Mesothelial cell of epicardium (in vitro differentiated cells): ENCODE measurements at regions not wholly inside any gene's neighbourhood (a gene's known extent, or its start where the extent isn't known, plus 50 kb on each side); places are given as distances from the start of the nearest gene placed in this dataset.
A peak's percentile ranks its signal among the peaks of the same experiment; 100 is the strongest.

Experiments
- DNase-seq, 2 experiments: peaks; one replicate each; pipeline ENCODE4 v3.0.0; 2021; ENCODE audit warnings: low spot score in 2 of 2; ENCODE audit not compliant: unreplicated experiment in 2 of 2
- H3K27ac Mint-ChIP-seq: 2 replicates; pipeline ENCODE4 v1.8.0; 2021; ENCODE audit warnings: mixed read lengths
- H3K27me3 Mint-ChIP-seq: 2 replicates; pipeline ENCODE4 v1.8.0; 2021; ENCODE audit warnings: low read depth, mixed read lengths
- H3K36me3 Mint-ChIP-seq: 2 replicates; pipeline ENCODE4 v1.8.0; 2021; ENCODE audit warnings: mixed read lengths
- H3K4me1 Mint-ChIP-seq: 2 replicates; pipeline ENCODE4 v1.8.0; 2021; ENCODE audit warnings: mixed read lengths
- H3K4me3 Mint-ChIP-seq: 2 replicates; pipeline ENCODE4 v1.8.0; 2021; ENCODE audit warnings: mild to moderate bottlenecking, moderate library complexity, mixed read lengths
- H3K9me3 Mint-ChIP-seq: 2 replicates; pipeline ENCODE4 v1.8.0; 2021; ENCODE audit warnings: mixed read lengths
- TF ChIP-seq, protein P1 (sequence below): fragments of 200-600 bp; sonication (generic); IDR thresholded peaks from one replicate; pipeline ENCODE4 v1.5.0; 2021; ENCODE audit warnings: antibody characterized with exemption; ENCODE audit not compliant: unreplicated experiment

DNA sequence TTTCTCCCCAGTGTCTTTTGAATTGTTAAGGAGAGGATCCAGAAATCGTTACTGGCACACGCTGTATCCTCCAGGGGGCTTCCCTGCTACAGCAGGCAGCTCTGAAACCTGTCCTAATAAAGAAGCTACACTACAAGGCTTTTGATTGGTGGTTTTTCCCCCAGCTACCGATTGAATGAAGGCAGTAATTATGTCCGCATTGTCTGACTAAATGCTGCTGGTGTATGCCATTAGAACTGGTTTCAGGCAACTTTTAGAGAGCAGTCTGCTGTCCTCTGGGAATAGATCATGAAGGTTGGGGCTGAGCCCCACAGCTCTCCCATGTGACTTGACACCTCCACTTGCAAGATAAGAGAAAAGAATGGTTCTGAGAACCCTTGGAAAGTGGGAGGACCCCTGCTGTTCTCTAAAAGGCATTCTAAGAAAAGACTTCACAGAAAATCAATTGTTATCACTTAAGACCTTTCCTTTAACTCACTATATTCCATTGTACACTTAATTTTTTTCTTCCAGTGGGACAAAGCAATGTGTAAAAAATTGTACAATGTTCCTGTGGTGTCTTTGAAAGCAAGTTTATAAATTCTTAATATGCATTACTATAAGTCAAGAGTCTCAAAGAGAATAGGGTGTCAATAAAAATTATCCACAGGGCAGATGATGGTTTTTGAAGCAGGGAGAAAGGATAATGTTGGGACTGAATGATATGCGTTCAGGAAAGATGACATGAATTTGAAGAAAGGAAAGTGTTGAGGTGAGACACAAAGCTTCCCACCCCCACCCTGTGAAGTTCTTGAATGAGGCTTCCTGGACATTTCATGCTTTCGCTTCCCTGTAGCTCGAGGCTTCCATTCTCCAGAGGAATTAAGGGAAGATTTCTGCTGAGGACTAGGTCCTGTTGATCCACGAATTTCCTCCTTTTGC is 53.0 kb upstream of the DAZL start:
- Mint-ChIP-seq H3K27me3 (peaks cover 2% of the 10 kb centered on the region), H3K4me3 (no peak overlapping the region), H3K27ac (peak overlapping the region; percentile 14), H3K36me3 (peaks cover 8% of the 10 kb centered on the region), H3K4me1 (peaks cover 17% of the 10 kb centered on the region), H3K9me3 (peaks cover 18% of the 10 kb centered on the region)
- TF ChIP-seq, protein P1, sequence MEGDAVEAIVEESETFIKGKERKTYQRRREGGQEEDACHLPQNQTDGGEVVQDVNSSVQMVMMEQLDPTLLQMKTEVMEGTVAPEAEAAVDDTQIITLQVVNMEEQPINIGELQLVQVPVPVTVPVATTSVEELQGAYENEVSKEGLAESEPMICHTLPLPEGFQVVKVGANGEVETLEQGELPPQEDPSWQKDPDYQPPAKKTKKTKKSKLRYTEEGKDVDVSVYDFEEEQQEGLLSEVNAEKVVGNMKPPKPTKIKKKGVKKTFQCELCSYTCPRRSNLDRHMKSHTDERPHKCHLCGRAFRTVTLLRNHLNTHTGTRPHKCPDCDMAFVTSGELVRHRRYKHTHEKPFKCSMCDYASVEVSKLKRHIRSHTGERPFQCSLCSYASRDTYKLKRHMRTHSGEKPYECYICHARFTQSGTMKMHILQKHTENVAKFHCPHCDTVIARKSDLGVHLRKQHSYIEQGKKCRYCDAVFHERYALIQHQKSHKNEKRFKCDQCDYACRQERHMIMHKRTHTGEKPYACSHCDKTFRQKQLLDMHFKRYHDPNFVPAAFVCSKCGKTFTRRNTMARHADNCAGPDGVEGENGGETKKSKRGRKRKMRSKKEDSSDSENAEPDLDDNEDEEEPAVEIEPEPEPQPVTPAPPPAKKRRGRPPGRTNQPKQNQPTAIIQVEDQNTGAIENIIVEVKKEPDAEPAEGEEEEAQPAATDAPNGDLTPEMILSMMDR: no peak
- no peak for DNase-seq

DNA sequence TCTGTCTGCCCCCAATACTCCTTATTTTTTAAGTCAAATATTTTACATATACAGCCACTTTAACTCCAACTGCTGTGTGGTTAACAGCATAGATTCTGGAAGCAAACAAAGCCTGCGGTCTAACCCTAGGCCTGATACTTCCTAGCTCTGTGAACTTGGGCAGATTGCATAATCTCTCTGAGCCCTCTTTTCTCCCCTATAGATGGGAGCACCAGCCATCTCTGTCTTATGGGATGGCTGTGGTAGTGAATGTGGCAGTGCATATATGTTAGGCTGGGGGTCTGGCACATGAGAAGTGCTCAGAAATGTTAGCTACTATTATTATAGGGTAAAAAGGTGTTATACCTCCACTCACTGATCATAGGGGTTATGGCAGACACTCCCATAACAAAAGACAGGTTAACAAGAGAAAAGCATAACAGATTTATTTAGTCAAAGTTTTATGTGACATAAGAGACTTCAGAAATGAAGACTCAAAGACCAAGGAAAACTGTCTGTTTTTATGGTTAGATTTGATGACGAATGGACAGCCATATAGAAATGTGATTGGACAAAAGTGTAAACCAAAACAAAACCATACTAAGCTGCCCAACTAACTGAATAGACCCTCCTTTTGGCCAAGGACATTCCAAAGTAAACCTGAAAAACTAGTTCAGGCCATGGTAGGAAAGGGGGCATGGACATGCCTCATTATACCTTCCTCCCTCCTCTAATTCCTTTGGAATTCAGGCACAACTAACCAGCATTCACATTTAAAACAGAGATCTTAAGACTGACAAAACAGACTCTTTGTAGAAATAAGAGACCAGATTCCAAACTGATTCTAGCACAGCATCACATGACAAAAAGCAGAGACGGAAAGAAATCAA is 53.9 kb upstream of the DAZL start:
- Mint-ChIP-seq H3K4me1 (peaks cover 17% of the 10 kb centered on the region), H3K4me3 (no peak overlapping the region), H3K27ac (no peak overlapping the region), H3K9me3 (peaks cover 18% of the 10 kb centered on the region), H3K36me3 (peaks cover 8% of the 10 kb centered on the region), H3K27me3 (no peaks in the 10 kb centered on the region)
- TF ChIP-seq, protein P1: no peak
- no peak for DNase-seq

DNA sequence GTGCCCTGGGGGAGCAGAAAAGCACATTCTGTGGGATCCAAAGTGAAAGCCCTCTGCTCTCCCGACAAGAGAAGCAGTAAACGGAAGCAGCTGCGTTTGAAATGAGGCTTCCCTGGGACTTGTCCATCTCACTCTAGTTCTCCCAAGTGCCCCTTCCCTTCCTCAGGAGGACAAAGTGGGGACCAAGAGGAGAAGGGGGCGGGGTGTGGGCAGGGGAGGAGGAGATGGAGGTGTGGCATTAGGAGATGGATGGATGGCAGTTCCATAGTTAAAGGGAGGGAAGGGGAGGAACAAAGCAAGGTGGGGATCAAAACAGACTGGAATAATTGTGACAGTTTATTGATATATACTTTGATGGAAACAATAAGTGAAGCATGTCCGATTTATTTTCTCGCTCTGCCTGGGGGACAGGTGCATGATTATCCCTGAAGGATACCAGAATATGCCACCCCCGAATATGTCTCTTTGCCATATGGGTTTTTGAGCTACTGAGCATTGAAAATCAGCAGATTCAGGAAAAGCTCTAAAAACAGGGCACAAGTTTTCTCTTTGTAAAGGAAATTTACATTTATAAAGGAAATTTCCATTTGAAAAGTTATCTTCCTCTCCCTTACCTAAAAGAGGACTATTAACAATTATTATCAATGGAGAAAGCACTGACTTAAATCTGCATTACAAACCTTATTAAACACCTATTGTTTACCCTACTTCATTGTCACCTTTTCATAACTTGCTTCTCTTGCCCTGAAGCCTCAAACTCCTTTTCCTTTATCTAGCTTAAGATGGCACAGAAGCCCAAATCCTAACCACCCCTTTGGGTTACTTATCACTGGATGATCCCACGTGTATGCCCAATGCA is 58.9 kb upstream of the DAZL start:
- Mint-ChIP-seq H3K36me3 (peaks cover 8% of the 10 kb centered on the region), H3K4me1 (peaks cover 6% of the 10 kb centered on the region), H3K27me3 (no peaks in the 10 kb centered on the region), H3K4me3 (no peak overlapping the region), H3K27ac (no peak overlapping the region), H3K9me3 (peaks cover 18% of the 10 kb centered on the region)
- TF ChIP-seq, protein P1: no peak
- no peak for DNase-seq

DNA sequence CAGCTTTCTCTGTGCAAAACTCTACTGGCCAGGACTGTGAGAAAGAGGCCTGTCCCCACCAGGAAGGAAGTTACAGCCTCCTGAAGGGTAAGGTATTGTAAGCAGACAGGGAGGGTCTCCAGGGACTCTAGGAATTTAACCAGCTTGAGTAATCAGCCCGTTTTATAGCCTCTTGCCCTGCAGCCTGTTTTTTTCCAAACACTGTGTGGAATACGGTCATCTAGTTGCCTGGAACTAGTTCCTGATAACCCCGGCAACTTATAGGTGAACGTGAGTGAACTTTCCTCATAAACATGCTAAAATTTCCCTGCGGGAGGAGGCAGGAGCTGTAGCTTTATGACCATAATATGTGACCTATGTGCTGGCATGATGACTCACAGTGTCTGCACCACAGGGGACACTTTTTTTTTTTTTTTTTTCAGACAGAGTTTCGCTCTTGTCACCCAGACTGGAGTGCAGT is 60.1 kb upstream of the DAZL start:
- Mint-ChIP-seq H3K27me3 (no peaks in the 10 kb centered on the region), H3K9me3 (peaks cover 17% of the 10 kb centered on the region), H3K4me1 (no peaks in the 10 kb centered on the region), H3K4me3 (no peak overlapping the region), H3K27ac (no peak overlapping the region), H3K36me3 (peaks cover 8% of the 10 kb centered on the region)
- TF ChIP-seq, protein P1: no peak
- DNase-seq: no peak

DNA sequence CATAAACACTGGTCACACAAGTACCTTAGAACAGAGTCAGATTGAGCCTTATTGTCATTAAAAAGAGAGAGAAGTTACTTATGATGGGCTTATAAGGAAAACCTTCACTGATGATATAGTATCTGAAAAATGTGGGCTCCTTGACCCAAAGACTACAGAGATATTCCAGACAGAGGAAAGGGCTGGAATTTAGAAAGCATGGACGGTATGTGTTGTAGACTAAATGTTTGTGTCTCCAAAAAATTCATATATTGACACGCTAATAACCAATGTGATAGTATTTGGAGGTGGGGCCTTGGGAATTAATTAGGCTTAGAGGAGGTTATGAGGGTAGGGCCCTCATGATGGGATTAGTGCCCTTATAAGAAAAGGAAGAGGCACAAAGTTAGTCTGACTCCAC is 61.0 kb upstream of the DAZL start:
- Mint-ChIP-seq H3K4me1 (no peaks in the 10 kb centered on the region), H3K27me3 (no peaks in the 10 kb centered on the region), H3K4me3 (no peak overlapping the region), H3K36me3 (peaks cover 3% of the 10 kb centered on the region), H3K27ac (no peak overlapping the region), H3K9me3 (peaks cover 9% of the 10 kb centered on the region)
- no peak for DNase-seq
- TF ChIP-seq, protein P1: no peak
